ENCODE measurements at regions not wholly inside any gene's neighbourhood (a gene's known extent, or its start where the extent isn't known, plus 50 kb on each side); places are given as distances from the start of the nearest gene placed in this dataset.

DNA sequence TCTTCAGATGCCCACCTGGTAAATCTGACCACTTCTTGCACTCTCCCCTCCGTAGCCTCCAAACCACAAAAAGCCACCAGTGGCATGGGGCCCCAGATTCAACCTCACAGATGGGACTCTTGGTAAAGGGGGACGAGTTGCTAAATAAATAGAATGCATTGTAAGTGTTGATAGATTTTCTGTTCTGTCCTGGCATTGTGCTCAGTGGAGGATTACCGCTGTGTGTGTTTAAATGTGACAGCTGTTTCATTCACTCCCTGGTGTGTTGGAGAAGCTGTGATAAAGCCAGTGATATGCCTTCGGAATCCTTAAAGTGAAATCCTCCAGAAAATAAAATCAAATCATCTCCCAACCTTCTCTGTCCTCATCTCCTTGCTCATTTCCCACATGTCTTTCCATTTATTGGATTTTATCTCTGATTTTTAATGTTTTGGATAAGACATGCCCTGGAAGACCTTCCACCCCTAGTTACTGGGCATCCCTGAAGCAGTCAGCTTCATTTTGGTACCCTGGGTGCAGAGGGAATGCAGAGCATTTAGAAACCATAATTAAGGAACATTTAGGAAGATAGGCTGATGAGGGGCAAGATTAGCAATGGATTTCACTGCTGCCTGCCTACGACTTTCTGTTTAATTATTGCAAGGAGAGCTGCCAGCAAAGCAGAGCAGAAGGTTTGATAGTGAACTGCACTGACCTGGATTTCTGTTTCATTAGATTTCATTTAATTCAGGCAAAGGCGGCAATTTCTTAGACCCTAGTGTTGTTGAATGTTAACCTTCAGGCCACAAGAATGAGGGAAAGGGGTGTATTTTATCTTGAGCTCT, 460.9 kb upstream of the KIRREL3 start:
- no peak for DNase-seq

DNA sequence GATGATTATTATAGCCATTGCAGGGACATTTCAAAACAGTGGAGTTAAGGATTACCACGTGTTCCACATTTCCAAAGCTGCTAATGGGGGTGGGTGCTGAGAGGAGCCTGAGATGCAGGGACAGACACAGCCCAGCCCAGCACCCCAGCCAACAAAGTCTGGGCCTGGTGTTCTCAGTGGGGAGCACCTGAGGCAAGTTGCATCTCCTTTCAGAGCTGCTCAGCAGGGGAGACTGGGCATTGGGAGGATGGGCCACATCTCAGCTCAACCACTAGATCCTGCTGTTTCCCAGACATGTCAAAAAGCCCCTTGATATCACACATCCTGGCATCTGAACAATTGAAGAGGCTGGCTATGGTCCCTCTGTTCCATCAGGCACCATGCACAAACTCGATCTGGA, 458.0 kb upstream of the KIRREL3 start:
- no peak for DNase-seq

DNA sequence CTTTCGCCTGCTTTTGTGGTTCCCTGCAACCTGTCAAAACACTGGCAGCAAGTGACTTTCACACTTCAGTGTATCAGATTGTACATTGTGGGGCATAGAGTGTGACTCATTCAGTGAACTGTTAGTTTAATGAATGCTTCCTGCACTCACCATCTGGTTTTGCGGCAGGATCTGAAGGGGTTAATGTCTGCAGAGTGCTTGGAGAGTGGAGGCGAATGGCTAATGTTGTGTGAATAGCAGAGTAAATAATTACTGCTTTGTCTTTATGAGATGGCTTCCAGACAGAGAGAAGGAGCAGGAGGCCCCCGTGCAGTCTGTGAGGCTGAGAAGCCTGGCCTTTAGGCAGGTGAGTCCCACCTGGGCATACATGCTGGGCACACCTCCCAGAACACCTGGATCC, 454.3 kb upstream of the KIRREL3 start:
- no peak for DNase-seq

DNA sequence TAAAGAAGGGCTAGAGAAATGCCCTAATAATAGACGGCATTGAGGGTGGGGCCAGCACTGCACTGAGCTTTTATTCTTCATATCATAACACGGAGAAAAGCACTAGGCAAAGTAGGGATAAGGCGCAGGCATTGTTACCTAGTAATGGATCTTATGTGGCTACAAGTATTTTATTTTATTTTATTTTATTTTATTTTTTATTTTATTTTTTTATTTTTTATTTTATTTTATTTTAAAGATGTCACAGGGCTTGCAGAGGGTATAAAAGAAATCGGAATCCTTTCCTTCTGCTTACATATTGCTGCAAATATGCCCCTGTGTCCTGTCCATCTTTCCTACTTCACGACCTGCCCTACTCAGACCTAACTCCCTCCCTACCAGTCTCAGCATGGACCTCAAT, 452.0 kb upstream of the KIRREL3 start:
- DNase-seq: no peak

DNA sequence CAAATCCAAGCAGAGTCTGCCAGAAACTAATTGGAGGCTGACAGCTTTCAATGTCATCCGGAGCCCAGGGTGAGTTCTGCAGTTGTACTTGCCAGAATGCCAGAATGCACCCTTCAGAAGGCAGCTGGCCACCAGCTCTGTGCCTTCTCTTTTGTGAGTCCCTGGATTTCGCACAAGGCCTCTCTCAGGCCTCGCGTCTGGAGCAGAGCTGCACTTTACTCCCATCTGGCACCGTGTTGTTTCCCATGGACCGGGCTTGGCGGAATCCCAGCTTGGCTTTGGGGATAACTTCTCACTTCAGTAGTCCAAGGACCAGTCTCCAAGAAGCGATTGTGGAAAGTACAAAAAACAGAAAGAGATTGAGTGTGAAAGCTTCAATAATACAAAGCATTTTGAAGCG, 451.3 kb upstream of the KIRREL3 start:
- DNase-seq: no peak

DNA sequence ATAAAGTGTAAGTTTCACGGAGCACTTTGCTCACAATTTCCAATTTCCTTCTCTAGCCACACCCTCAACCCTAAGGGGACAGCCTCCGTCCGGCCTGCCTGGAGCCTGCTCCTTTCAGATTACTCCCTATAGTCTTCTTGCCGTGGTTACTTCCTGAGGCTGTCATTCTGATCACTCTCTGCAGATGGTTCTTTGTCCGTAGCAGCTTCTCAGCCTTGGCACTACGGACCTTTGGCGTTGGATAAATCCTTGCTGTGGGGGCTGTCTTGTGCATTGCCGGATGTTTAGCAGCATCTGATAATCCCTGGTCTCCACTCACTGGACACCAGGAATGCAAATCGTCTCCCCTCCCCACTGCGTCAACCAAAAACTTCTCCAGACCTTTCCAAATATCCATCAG, 447.5 kb upstream of the KIRREL3 start:
- no peak for DNase-seq

DNA sequence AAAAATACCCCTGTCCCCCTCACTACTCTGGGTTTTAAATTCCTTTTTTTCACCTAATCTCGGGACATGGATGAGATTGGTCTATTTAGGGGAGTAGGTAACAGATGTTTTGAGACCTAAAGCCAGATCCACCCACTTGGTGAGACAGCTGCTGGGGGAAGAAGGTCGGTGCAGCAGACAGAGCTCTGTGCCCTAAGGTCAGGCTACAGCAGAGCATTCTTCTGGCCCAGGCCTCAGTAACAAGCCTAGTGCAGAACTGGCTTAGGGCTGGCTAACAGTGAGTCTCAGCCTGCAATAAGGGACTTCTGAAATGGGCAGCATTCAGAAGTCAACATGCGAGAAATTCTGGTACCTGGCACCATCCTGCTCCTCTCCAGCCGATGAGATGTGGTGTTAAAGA, 444.9 kb upstream of the KIRREL3 start:
- no peak for DNase-seq

DNA sequence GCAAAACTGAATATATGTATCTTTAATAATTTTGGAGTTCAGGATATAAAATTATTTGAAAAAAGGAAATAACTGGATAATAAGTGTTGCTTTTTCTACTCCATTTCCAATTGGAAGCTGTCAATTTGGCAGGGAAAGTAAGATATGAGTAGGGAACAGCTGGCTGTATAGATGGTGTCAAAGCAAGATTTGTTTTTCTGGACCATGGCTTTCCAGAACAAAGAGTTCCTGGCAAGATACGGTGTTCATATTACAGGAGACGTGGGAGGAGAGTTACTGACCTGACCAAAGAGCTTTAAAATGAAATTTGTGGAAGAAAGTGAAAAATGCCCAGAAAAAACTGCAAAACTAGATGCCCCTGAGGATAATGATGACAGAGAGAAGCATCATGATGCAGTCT, 442.7 kb upstream of the KIRREL3 start:
- no peak for DNase-seq

DNA sequence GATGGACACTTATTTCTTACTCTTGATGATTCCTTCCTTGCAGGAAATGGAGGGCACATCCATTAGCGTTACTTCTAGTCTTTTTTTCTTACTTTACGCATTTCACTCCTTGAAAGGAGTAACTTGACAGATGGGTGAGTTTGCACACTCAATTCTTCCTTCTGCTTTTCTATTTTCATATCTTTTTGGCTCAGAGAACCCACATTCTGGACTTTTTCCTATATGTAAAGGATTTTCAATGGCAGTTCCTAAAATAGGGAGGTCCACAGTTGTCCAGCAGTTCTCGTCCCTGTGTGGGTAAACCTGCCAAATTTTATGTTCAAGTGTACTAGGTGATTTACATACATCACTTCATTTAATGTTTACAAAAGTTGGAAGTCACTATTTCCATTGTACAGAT, 440.0 kb upstream of the KIRREL3 start:
- DNase-seq: no peak

DNA sequence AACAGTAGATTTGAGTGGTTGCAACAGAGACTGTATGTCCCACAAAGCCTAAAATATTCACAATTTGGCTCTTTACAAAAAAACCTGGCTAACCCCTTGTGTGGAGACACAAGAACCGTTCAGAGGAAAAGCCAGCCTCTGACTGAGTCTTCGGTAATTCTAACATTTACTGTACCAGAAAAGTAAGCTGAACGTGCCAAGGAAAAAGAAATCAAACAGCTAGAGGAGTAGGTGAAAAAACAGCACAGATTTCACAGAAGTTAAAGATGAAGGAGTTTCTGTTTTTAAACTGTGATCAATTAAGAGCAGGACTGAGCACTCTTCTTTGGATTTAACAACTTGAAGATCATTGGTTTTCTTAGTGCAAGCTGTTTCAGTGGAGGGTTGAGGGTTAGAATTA, 424.7 kb upstream of the KIRREL3 start:
- no peak for DNase-seq

DNA sequence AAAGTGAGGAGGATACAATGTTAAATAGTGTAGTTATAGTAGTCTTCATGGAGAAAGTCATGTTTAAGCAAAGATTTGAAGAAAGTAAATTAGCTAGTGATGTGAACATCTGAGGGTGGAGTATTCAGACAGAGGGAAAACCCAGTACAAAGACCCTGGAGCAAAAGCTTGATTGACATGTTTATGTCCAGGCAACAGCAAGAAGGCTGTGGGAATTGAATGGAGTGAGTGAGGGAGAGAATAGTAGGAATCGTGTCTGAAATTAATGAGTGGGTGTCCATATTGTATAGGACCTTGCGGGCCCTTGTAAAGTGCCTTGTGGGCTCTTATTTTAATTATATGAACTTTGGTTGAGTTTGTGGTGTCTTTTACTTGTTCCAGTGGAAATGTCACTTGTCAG, 424.1 kb upstream of the KIRREL3 start:
- no peak for DNase-seq

DNA sequence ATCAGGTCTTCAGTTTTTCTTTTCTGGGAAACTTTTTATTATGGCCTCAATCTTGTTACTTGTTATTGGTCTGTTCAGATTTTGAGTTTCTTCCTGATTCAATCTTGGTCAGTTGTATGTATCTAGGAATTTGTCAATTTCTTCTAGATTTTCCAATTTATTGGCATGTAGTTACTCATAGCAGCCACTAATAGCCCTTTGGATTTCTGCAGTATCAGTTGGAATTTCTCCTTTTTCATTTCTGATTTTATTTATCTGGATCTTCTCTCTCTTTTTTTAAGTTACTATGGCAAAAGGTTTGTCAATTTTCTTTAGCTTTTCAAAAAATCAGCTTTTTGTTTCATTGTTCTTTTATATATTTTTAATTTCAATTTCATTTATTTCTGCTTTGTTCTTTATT, 419.6 kb upstream of the KIRREL3 start:
- no peak for DNase-seq

DNA sequence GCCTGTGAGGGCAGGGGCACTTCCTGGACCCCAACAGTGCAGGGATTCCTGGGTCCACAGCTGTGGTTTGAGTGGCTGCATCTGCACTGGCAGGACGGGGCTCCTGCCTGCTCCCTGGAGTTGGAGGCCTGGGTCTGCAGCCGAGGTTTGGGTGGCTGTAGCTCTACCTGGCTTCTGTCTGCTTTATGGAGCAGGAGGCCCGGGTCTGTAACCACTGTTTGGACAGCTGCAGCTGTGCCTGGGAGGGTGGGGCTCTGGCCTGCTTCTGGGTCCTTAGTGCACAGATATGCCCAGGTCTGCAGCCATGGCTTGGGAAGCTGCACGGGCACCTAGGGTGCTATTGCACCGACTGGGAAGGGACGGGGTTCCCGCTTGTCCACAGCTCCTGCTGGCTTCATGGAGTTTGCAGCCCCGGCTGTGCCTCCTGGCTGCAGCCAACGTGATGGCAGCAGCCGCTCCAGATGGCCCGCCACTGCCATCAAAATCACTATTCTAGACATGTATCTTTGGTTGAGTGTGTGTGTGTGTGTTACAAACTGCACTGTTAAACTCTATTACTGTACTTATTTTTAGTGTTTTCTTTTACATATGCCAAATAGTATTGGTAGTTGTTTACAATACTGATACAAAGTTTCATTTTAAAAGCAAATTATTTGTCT, 412.3 kb upstream of the KIRREL3 start:
- no peak for DNase-seq

DNA sequence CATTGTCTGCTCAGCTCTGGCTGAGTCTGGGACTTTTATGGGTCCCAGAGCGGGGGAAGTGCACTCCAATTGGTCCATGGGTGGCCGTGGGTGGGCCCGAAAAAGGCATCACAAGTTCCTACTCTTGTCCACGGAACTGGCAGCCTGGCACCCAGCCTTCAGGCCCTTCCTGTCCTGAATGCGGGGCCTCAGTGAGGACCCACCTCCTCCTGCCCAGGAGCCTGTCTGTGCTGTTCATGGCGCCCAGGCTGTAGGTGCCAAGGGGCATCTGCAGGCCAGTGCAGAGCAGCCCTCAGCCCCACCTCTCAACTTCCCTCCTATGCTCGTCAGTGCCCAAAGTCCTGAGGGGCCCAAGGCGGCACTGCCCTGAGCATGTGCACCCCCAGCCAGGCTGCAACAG, 411.7 kb upstream of the KIRREL3 start:
- no peak for DNase-seq

DNA sequence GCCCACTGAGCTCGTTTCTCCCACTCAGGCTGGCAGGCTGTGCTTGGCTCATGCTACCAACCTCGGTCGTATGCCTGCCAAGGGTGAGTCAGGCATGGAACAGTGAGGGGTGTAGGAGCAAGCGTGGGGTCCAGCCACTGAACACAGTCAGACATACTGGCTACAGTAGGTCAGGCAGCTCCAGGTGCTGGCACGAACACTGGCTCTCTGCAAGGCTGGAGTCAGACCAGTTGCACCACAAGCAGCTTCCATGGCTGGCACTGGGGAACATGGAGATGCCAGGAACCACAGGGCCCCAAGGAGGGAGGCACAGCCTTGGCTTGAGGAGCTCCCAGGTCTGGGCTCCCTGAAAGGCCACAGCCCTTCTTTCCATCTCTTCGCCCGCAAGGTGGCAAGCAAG, 410.7 kb upstream of the KIRREL3 start:
- DNase-seq: no peak

DNA sequence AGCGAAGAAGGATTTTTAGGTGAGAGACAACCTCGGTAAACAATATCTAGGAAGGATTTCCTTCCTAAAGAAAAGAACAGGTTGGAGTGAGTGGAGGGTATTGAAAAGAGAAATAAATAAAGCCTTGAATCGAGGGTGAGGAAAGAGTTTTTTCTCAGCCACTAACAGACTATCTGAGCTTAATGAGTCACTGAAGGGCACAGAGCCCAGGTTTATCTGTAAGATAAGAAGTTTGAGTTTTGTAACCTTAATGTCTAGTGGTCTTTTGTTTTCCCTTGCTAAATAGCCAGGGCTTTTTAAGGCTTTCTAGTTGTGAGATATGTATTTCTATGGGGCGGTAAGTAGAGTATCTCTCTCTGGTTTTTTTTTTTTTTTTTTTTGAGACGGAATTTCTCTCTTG, 394.5 kb upstream of the KIRREL3 start:
- DNase-seq: no peak

DNA sequence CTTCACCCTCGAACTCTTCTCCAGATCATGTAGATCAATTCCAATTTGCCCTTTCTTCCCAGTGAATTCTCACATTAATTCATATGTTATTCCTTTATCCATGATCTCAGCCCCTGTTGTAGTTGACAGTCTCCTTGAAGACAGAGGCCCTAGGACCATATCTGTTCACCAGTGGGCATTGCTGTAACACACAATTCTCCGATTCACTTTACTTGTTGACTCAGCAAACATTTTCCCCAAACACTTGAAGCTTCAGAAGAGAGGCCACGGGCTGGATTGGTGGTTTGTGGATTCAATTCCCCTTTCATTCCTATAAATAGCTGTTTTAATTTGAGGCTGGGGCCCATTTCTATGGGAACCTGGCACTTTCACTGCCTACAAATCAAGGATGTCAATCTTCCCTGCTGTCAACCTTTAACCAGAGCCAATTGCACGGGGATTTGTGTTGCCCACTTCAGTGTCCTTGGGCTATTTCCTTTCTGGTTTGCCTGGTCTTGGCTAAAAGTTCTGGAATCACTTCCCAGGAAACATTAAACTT, 393.0 kb upstream of the KIRREL3 start:
- DNase-seq: no peak

DNA sequence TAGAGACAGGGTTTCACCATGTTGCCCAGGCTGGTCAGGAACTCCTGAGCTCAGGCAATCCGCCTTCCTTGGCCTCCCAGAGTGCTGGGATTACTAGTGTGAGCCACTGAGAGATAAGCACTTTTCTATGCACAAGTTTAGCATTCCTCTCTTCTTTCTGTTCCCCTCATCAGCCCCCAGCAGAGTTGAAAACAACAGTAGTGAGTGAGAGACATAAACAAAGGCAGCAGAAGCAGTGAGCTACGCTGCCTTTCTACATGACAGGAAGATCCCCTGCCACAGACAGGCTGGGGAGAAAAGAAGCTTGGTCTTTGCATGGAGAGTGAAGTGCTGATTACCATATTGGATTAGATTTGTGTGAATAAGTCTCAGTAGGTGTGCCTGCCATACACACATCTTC, 392.0 kb upstream of the KIRREL3 start:
- no peak for DNase-seq

DNA sequence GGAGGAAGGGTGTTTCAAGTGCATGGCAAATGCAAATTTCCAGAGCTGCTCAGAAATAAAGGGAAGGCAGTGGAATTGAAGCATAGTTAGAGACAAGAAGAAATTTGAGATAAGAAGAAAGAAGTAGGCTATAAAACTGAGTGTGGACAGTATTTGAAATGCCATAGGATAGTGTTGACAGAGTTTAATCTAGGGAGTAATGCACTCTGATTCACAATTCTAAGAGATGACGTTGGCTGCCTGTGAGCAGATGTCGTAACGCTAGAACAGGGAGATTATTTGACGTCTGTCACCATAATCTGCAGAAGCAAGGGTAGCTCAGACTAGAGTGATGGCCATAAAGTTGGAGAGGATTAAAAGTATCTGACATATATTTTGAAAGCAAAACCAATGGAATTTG, 389.9 kb upstream of the KIRREL3 start:
- no peak for DNase-seq

DNA sequence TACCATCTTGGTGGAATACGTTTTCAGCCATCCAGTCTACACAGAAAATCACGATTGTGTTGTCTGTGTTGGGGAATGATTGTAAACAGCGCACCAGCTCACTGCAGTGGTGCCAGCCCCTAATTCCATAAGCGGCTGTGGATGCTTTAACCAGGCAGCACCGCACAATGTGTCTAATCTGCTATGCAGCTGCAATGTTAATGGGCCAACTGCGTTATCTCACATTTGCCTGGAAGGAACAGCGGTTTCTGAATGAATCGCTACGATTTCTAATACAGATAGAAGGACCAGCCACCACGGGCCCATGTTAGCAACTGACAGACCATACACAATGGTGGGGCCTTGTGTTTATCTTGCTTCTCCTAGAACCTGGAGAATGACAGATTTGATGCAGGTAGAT, 384.5 kb upstream of the KIRREL3 start:
- no peak for DNase-seq

DNA sequence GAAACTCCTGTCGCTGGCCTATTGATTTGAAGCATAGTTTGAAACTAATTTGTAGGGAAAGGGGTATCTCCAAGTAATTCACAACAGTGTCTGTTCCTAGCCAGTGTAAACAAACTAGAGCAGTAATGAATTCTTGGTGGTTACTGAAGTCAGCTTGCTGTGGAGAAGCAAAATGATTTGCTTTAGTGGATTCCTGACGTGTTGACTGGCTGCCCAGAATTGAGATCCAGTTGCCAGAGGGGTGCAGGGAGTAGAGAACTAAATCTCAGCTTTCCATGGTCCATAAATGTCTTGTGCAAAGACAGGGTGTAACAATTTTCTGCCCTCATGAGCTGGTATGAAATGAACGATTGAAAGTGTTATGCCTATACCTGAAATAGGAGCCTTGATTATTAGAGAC, 382.5 kb upstream of the KIRREL3 start:
- DNase-seq: no peak

DNA sequence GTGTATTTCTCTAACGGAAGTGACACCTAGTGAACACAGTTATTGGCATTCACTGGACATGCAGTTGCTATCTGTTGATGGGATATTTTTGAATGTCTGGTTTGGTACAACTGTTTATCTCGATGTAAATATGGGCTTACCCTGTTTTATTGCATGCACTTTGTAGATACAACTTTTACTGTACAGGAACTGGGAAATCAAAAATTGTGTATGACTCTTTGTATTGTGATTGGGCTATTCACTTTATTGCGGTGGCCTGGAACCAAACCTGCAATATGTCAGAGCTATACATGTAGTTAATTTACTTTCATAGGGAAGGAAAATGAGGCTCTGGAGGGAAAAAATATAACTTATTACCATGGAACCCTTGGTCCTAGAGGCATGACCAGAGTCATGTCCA, 380.7 kb upstream of the KIRREL3 start:
- no peak for DNase-seq

DNA sequence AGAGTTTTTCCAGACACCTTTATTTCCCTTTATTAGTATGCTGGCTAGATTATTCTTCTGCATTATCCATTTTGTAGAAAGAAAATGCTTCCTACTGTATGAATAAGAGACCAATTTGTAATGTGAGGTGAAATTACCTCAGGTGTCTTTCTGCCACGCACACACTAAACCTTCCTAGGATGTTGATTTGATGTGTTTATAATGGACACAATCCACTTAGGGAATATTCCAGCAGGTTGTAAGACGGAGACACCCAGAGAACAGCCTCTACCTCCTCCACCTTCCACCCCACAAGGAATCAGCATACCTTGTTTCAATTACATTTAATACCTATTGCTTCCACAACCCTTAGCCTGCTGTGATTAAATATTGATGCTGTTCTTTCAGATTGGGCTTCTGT, 379.1 kb upstream of the KIRREL3 start:
- DNase-seq: no peak

DNA sequence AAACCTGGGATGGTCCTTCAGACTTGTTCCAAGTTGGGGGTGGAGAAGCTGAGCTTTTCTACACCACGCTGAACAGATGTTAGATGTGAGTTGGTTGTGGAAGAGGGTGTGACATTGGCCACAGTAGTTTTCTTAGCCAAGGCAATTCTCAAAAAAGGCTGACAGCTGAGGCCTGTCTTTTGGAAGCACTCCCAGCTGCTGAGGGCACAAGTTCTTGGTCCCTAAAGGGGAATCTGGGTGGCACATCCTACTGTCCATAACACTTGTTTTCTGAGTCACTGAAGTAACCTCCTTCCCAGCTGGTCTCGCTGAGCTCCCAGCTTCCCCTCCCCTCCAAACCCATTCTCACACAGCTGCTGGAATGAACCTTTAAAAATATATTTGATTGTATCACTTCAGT, 375.7 kb upstream of the KIRREL3 start:
- DNase-seq: no peak

DNA sequence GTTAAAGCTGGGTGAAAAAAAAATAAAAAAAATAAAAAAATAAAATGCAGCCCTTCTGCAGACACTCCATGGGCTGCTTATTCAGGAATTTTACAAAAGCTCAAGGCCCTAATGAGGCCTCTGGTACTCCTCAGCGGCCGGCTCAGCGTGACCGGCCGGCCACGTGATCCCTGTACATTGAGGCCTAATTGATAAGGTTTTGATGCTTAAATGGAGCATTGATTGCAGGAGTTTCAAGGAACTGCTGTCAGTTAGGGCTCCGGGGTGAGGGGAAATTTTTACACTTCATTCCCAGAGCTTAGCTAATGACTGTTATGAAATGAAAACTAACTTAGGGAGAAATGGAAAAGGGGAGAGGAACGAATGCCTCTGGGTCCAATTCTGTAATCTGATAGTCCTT, 368.8 kb upstream of the KIRREL3 start:
- DNase-seq: no peak
